ENCODE measurements at regions not wholly inside any gene's neighbourhood (a gene's known extent, or its start where the extent isn't known, plus 50 kb on each side); places are given as distances from the start of the nearest gene placed in this dataset.

GRCh38 chr11:70918242-70918641, 334.1 kb downstream of the SHANK2 start:
- DNase-seq = no peak

- DNase-seq = no peak
Measured at GRCh38 chr11:70921804-70922203, 330.6 kb downstream of the SHANK2 start.

DNA sequence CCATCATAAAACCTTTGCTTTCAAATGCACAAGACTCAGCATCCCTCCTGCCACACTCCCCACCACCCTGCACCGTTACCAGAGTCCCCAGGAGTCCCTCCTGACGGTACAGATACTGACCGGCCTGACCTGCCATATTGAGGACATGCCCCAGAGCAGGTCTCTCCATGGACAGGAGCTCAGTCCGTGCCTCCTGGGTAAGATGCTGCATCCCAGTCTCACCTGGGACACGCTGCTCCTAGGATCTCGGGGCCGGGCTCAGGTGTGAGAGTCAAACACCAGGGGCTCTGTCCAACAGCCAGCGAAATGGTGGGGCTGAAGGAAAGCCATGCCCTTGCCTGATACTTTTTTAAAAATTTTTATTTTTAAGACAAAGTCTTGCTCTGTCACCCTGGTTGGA, 328.3 kb downstream of the SHANK2 start:
- DNase-seq = no peak

DNA sequence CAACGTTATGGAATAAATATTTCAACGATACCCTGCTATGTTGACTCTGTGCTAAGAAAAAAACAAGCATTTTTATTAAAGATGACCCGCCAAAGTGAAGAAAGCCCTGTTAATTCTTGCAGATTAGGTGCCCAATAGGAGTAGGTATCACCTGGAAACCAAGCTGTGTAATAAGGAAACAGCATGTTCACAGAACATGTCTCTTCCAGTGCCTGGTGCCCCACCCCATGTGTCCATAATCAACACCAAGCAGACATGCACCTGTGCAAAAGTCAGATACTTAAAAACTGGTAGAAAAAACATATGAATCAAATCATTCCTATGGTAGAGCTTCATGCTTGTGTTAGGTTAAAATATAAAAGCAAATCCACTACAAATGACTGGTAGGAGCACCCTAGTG, 327.1 kb downstream of the SHANK2 start:
- no peak for DNase-seq

GRCh38 chr11:70926543-70927201, 325.7 kb downstream of the SHANK2 start:
- DNase-seq = no peak

- DNase-seq = no peak
Measured at GRCh38 chr11:70928854-70929598, 323.4 kb downstream of the SHANK2 start.

DNA sequence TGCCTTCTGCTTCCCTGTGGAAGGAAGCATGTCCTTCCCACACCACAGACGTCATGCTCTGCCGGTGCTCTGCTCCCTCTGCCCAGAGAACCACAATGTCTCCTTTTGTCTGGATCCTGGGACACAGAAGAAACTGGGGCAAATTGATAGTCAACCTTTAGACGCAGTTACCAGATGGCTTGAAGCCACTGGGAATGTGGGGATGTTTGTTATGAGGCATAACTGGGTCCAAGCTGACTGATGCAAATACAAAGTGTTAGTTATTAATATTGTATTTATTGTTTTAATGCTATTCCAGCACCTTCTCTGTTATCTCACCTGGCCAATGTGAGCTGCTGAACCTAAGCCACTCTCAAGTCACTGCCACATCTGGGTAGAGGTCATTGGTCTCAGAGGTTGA, 322.2 kb downstream of the SHANK2 start:
- no peak for DNase-seq

DNA sequence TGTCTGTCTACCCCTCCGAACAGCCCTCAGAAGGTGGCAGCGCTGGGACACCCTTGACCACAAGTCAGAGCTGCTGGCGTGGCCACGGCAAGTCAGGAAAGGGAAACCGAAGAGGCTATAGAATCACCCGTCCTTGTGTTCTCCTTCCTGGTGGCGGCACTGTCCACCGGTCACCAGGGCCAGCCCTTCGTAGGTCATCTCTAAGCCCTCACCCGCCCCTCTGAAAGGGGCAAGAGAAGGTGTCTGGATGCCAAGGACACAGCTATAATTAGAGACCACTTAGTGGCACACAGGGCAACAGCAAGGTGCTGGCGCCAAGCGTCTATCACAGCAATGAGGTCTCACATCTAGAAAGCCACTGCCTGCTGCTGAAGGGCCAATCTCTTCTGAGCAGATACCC, 320.9 kb downstream of the SHANK2 start:
- DNase-seq = no peak

DNA sequence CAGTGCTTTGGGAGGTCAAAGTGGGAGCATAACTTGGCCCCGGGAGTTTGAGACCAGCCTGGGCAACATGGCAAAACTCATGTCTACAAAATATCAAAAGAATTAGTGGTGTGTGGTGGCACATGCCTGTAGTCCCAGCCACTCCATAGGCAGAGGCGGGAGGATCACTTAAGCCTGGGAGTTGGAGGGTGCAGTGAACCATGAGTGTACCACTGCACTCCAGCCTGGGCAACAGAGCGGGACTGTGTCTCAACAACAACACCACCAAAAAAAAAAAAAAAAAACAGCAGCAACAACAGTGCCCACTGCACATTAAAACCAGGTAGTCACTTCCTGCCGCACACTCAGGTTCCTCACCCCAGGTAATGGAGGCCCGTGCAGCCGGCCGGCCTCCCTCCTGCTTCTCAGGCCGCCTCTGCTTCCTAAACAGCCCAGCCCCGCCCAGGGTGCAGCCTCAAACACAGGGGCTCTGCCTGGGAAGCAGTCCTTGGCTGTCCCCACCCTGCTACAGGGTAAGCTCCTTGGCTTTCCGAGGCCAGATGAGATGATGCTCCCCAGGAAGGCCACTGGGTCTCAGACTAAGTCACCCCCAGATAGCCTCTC, 318.3 kb downstream of the SHANK2 start:
- no peak for DNase-seq

DNA sequence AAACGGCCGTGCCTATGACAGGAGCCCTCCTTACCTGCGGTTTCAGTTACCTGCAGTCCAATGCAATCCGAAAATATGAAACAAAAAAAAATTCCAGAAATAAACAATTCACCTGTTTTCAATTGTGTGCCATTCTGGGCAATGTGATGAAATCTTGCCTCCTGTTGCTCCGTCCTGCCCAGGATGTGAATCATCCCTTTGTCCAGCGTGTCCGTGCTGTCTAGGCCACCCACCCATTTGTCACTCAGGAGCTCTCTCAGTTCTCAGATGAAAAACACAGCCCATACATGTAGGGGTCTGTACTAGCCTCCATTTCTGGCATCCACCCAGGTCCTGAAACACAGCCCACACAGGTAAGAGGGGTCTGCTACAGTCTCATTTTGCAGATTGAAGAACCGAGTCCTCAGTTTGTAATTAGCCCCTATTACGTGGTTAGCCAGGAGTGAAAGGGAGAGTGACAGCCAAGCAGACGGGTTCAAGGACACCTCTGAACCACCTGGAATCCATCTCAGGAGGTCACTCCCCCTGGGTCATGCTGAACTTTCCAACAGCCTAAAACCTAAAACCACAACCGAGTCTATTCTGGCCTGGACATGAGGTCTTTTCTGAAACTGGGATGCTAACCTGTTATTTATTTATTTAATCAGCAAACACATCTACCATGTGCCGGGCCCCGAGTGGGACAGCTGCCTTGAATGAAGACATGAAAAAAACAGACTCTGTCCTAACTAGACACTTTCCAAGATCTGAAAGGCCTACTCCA, 317.2 kb downstream of the SHANK2 start:
- DNase-seq = no peak

- DNase-seq = no peak
Measured at GRCh38 chr11:70942593-70942992, 309.8 kb downstream of the SHANK2 start.

DNA sequence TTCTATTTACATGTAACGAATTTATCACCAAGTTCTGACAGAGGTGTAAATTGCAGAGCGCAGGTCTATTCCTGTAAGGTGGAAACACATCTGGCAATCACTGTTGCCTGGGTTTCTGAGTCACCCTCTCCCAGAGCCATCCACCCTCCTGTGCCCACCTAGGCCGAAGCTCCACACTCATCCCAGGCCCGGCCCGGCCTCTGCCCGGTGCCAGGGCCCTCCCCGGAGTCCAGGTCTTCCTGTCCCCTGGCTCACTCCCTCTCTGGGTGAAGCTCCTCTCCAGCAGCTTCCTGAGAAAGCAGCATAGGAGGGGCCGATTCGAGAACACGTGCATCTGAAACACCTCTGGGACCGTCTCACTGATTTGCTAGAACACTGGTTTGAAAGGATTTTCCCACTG, 308.2 kb downstream of the SHANK2 start:
- no peak for DNase-seq

DNA sequence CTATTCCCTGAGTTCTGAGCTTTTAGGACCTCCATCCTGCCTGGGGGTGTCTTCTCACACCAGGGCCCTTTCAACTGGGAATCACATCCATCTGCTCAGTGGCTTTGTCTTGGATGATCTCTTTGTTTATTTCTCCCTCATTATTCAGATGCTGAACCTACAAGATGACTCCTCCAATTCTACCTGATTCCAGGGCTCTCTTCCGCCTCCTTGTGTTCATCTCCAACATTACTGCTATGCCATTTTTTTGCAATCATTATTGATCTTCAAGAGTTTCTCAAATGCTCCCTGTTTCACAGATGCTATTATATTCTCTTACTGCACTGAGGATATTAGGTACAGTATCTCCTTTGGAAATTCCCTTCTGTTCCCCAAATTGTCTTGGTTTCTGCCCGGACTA, 307.7 kb downstream of the SHANK2 start:
- DNase-seq = no peak

DNA sequence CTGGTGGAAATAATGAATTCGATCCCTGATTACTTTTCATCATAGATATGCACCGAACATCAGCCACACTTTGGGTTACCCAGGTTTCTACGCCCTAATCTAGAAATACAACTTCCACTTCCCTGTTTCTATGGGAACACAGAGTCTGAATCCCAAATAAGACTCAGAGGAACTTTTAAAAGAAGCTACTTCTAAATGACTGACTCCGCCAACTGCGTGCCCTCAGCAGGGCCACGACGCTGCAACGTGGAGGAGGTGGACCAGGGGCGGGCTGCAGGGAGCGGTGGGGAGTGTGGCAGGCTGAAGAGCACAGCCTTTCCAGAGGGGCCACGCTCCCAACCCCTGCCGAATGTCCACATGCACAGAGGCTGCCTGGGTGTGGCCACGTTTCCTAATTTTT, 304.0 kb downstream of the SHANK2 start:
- DNase-seq = no peak

GRCh38 chr11:70948855-70949531, 303.4 kb downstream of the SHANK2 start:
- DNase-seq = no peak

DNA sequence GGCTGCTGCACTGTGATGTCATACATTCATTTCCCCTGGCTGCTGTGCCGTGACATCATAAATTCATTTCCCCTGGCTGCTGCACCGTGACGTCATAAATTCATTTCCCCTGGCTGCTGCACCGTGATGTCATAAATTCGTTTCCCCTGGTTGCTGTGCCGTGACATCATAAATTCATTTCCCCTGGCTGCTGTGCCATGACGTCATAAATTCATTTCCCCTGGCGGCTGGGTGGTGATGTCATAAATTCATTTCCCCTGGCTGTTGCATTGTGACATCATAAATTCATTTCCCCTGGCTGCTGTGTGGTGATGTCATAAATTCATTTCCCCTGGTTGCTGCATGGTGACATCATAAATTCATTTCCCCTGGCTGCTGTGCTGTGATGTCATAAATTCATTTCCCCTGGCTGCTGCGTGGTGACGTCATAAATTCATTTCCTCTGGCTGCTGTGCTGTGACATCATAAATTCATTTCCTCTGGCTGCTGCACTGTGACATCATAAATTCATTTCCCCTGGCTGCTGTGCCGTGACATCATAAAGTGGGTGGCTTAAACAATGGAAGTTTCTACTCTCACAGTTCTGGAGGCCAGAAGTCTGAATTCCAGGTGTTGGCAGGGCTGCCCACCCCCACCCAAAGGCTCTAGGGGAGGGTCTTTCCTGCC, 301.1 kb downstream of the SHANK2 start:
- no peak for DNase-seq

DNA sequence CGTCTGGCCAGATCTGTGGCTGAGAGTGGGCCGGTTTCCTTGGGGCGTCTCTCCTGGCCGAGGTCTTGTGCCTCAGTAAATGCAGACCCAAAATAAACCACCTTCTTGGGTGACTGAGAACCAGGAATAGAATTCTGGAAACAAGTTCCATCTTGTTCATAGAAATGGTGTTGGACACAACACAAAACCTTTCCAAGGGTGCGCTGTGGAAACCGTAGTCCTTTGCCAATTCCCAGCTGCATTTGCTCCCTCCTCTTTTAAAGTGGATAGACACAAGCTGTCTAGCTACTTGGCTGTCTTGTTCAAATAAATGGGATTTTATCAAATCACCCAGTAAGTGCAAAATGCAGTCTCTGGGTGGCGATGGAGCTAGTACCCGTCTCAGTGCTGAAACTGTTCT, 300.2 kb downstream of the SHANK2 start:
- DNase-seq = no peak

- no peak for DNase-seq
Measured at GRCh38 chr11:70953720-70954119, 298.7 kb downstream of the SHANK2 start.

GRCh38 chr11:70954471-70954870, 297.9 kb downstream of the SHANK2 start:
- no peak for DNase-seq

Measured in activated effector memory CD4-positive, alpha-beta T cell treated with Interleukin-2 at 50 U/mL for 16 hours (primary cell).